GM10847 (cell line): ENCODE measurements at regions not wholly inside any gene's neighbourhood (a gene's known extent, or its start where the extent isn't known, plus 50 kb on each side); places are given as distances from the start of the nearest gene placed in this dataset.

Experiments used
- POLR2A ChIP-seq: IDR thresholded peaks from 2 replicates; pipeline ENCODE4 v1.6.1; 2011; ENCODE audit not compliant: insufficient read length; ENCODE audit errors: extremely low read depth

GRCh38 chr17:71658996-71659395 is 461.8 kb upstream of the SOX9 start:
- TF ChIP-seq POLR2A = no peak

GRCh38 chr17:71664861-71665260 is 456.0 kb upstream of the SOX9 start:
- TF ChIP-seq POLR2A = no peak

- no peak for TF ChIP-seq POLR2A
These were observed 454.8 kb upstream of the SOX9 start for GRCh38 chr17:71666047-71666446.

- TF ChIP-seq POLR2A = no peak
These were observed 453.2 kb upstream of the SOX9 start for GRCh38 chr17:71667661-71668060.

- no peak for TF ChIP-seq POLR2A
These were observed 452.0 kb upstream of the SOX9 start for GRCh38 chr17:71668807-71669206.

GRCh38 chr17:71677439-71677838 is 443.4 kb upstream of the SOX9 start:
- no peak for TF ChIP-seq POLR2A

GRCh38 chr17:71679832-71680231 is 441.0 kb upstream of the SOX9 start:
- no peak for TF ChIP-seq POLR2A

GRCh38 chr17:71681427-71682173 is 439.2 kb upstream of the SOX9 start:
- no peak for TF ChIP-seq POLR2A

- no peak for TF ChIP-seq POLR2A
These were observed 438.7 kb upstream of the SOX9 start for GRCh38 chr17:71682174-71682494.

GRCh38 chr17:71689782-71690181 is 431.0 kb upstream of the SOX9 start:
- TF ChIP-seq POLR2A = no peak

GRCh38 chr17:71699907-71700306 is 420.9 kb upstream of the SOX9 start:
- TF ChIP-seq POLR2A = no peak

GRCh38 chr17:71703701-71704100 is 417.1 kb upstream of the SOX9 start:
- TF ChIP-seq POLR2A = no peak

- TF ChIP-seq POLR2A = no peak
These were observed 411.4 kb upstream of the SOX9 start for GRCh38 chr17:71709271-71709890.

- TF ChIP-seq POLR2A = no peak
These were observed 410.9 kb upstream of the SOX9 start for GRCh38 chr17:71709946-71710345.

- TF ChIP-seq POLR2A = no peak
These were observed 410.0 kb upstream of the SOX9 start for GRCh38 chr17:71710816-71711215.

- no peak for TF ChIP-seq POLR2A
These were observed 407.0 kb upstream of the SOX9 start for GRCh38 chr17:71713846-71714245.

GRCh38 chr17:71724339-71724738 is 396.5 kb upstream of the SOX9 start:
- TF ChIP-seq POLR2A = no peak

GRCh38 chr17:71725811-71726210 is 395.0 kb upstream of the SOX9 start:
- no peak for TF ChIP-seq POLR2A

- TF ChIP-seq POLR2A = no peak
These were observed 394.5 kb upstream of the SOX9 start for GRCh38 chr17:71726341-71726740.
